GM12892 (cell line): ENCODE measurements at regions not wholly inside any gene's neighbourhood (a gene's known extent, or its start where the extent isn't known, plus 50 kb on each side); places are given as distances from the start of the nearest gene placed in this dataset.

Experiments
- POLR2A ChIP-seq: IDR thresholded peaks from 2 replicates; pipeline ENCODE4 v1.6.1; 2011; ENCODE audit warnings: low read depth, low read length, control low read depth
- POLR2AphosphoS5 ChIP-seq: IDR thresholded peaks from 2 replicates; pipeline ENCODE4 v1.6.1; 2011; ENCODE audit warnings: low read depth, low read length, control low read depth

GRCh38 chr2:223532161-223532560 is 70.0 kb downstream of the SCG2 start:
- TF ChIP-seq POLR2A (no peak), POLR2AphosphoS5 (no peak)
